ENCODE measurements at regions not wholly inside any gene's neighbourhood (a gene's known extent, or its start where the extent isn't known, plus 50 kb on each side); places are given as distances from the start of the nearest gene placed in this dataset.
"Not testable (repeated sequence)": the region's sequence is repeated elsewhere in the genome, so short reads cannot be mapped to it uniquely, and the experiment has no call there.

DNA sequence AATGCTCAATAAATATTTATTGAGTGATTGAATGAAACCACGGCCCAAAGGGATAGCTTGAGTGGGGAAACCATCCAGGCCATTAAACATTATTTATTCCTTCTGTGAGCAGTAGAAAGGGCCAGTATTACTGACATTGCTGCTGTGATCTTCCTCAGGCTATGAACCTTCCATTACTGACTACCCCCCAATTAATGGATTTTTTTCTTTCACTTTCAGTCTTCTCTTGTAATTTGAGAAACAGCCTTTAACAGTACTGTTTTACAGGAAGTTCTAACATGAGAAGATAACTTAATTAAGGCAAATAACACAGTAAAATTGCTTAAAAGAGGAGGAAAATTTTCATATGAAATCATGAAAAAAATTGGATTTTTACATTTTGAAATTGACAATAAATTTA is 629.5 kb downstream of the TRHDE start:
- no peak overlapping the region for H3K27ac ChIP-seq
- H3K4me1 ChIP-seq: no peaks in the 10 kb centered on the region
- DNase-seq (no peak), ATAC-seq (ENCODE audit: low FRiP score in 2 of 2) (no peak)
- 73 to 76% methylated on average over 1 of the region's 1 CpG for WGBS, 2 donors
- H3K4me3 ChIP-seq: no peak overlapping the region
- TF ChIP-seq, protein P1, sequence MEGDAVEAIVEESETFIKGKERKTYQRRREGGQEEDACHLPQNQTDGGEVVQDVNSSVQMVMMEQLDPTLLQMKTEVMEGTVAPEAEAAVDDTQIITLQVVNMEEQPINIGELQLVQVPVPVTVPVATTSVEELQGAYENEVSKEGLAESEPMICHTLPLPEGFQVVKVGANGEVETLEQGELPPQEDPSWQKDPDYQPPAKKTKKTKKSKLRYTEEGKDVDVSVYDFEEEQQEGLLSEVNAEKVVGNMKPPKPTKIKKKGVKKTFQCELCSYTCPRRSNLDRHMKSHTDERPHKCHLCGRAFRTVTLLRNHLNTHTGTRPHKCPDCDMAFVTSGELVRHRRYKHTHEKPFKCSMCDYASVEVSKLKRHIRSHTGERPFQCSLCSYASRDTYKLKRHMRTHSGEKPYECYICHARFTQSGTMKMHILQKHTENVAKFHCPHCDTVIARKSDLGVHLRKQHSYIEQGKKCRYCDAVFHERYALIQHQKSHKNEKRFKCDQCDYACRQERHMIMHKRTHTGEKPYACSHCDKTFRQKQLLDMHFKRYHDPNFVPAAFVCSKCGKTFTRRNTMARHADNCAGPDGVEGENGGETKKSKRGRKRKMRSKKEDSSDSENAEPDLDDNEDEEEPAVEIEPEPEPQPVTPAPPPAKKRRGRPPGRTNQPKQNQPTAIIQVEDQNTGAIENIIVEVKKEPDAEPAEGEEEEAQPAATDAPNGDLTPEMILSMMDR (IDR thresholded peaks at IDR 0.05): no peak
- TF ChIP-seq POLR2A (IDR thresholded peaks at IDR 0.05): no peak
- TF ChIP-seq EP300 (IDR thresholded peaks at IDR 0.05): no peak
- no peak for TF ChIP-seq POLR2AphosphoS5 (IDR thresholded peaks at IDR 0.05)
- no peaks in the 10 kb centered on the region for H3K27me3 ChIP-seq
- no peaks in the 10 kb centered on the region for H3K36me3 ChIP-seq
- no peaks in the 10 kb centered on the region for H3K9me3 ChIP-seq

- ATAC-seq (ENCODE audit: low FRiP score in 2 of 2) (no peak), DNase-seq (no peak)
- no peaks in the 10 kb centered on the region for H3K27me3 ChIP-seq
- H3K36me3 ChIP-seq: no peaks in the 10 kb centered on the region
- H3K4me1 ChIP-seq: no peaks in the 10 kb centered on the region
- TF ChIP-seq POLR2A (IDR thresholded peaks at IDR 0.05) (no peak), EP300 (IDR thresholded peaks at IDR 0.05) (no peak), POLR2AphosphoS5 (IDR thresholded peaks at IDR 0.05) (no peak)
- TF ChIP-seq, protein P1 (IDR thresholded peaks at IDR 0.05): no peak
- WGBS, 2 donors: 73 to 89% methylated on average over 2 of the region's 2 CpGs
- H3K27ac ChIP-seq: no peak overlapping the region
- no peaks in the 10 kb centered on the region for H3K9me3 ChIP-seq
- no peak overlapping the region for H3K4me3 ChIP-seq
Measured at GRCh38 chr12:72925716-72926115, 653.5 kb downstream of the TRHDE start.

DNA sequence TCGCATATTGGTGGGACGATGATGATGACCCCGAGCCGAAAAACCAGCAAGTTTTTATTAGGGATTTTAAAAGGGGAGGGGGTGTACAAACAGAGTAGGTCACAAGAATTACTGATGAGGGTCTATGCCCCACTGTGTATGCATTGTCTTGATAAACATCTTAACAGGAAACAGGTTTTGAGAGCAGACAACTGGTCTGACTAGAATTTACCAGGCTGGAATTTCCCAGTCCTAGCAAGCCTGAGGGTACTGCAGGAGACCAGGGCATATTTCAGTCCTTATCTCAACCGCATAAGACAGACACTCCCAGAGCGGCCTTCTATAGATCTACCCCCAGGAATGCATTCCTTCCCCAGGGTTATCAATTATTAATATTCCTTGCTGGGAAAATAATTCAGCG is 659.7 kb downstream of the TRHDE start:
- not testable (repeated sequence) for ATAC-seq (ENCODE audit: low FRiP score in 2 of 2); DNase-seq; H3K4me1 ChIP-seq; H3K36me3 ChIP-seq; H3K27ac ChIP-seq; H3K4me3 ChIP-seq; H3K9me3 ChIP-seq; H3K27me3 ChIP-seq
- WGBS, 2 donors: 91 to 93% methylated on average over 7 of the region's 7 CpGs

DNA sequence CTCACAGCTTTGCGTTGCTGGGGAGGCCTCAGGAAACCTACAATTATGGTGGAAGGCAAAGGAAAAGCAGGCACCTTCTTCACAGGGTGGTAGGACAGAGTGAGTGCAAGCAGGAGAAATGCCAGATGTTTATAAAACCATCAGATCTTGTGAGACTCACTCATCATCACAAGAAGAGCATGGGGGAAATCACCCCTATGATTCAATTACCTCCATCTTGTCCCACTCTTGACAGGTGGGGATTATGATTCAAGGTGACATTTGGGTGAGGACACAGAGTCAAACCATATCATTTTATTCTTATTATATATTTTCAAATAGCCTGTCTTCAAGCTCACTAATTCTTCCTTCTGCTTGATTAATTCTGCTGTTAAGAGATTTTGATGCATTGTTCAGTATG is 665.3 kb downstream of the TRHDE start:
- 82 to 86% methylated on average over 1 of the region's 1 CpG for WGBS, 2 donors
- H3K36me3 ChIP-seq: no peaks in the 10 kb centered on the region
- no peak for ATAC-seq (ENCODE audit: low FRiP score in 2 of 2)
- TF ChIP-seq EP300 (IDR thresholded peaks at IDR 0.05): no peak
- TF ChIP-seq, protein P1 (IDR thresholded peaks at IDR 0.05): no peak
- no peak for TF ChIP-seq POLR2A (IDR thresholded peaks at IDR 0.05)
- no peak for TF ChIP-seq POLR2AphosphoS5 (IDR thresholded peaks at IDR 0.05)
- H3K27ac ChIP-seq: no peak overlapping the region
- H3K27me3 ChIP-seq: no peaks in the 10 kb centered on the region
- H3K4me3 ChIP-seq: no peak overlapping the region
- DNase-seq: no peak
- H3K9me3 ChIP-seq: no peaks in the 10 kb centered on the region
- H3K4me1 ChIP-seq: no peaks in the 10 kb centered on the region

GRCh38 chr12:72957454-72957853 is 685.3 kb downstream of the TRHDE start:
- Histone ChIP-seq H3K27me3 (no peaks in the 10 kb centered on the region), H3K36me3 (no peaks in the 10 kb centered on the region), H3K9me3 (no peaks in the 10 kb centered on the region), H3K4me3 (no peak overlapping the region), H3K27ac (no peak overlapping the region), H3K4me1 (no peaks in the 10 kb centered on the region)
- TF ChIP-seq EP300 (IDR thresholded peaks at IDR 0.05) (no peak), POLR2A (IDR thresholded peaks at IDR 0.05) (no peak), POLR2AphosphoS5 (IDR thresholded peaks at IDR 0.05) (no peak)
- 71 to 77% methylated on average over 3 of the region's 3 CpGs for WGBS, 2 donors
- ATAC-seq (ENCODE audit: low FRiP score in 2 of 2) (no peak), DNase-seq (no peak)

- Histone ChIP-seq H3K4me3 (no peak overlapping the region), H3K4me1 (no peaks in the 10 kb centered on the region), H3K9me3 (no peaks in the 10 kb centered on the region), H3K27ac (no peak overlapping the region), H3K36me3 (no peaks in the 10 kb centered on the region), H3K27me3 (no peaks in the 10 kb centered on the region)
- 90 to 94% methylated on average over 3 of the region's 3 CpGs for WGBS, 2 donors
- ATAC-seq (ENCODE audit: low FRiP score in 2 of 2) (no peak), DNase-seq (no peak)
- TF ChIP-seq POLR2A (IDR thresholded peaks at IDR 0.05) (no peak), POLR2AphosphoS5 (IDR thresholded peaks at IDR 0.05) (no peak), EP300 (IDR thresholded peaks at IDR 0.05) (no peak)
- TF ChIP-seq, protein P1 (IDR thresholded peaks at IDR 0.05): no peak
Measured at GRCh38 chr12:72966684-72967083, 694.5 kb downstream of the TRHDE start.
